ENCODE measurements at regions not wholly inside any gene's neighbourhood (a gene's known extent, or its start where the extent isn't known, plus 50 kb on each side); places are given as distances from the start of the nearest gene placed in this dataset.
"Not testable (repeated sequence)": the region's sequence is repeated elsewhere in the genome, so short reads cannot be mapped to it uniquely, and the experiment has no call there.

DNA sequence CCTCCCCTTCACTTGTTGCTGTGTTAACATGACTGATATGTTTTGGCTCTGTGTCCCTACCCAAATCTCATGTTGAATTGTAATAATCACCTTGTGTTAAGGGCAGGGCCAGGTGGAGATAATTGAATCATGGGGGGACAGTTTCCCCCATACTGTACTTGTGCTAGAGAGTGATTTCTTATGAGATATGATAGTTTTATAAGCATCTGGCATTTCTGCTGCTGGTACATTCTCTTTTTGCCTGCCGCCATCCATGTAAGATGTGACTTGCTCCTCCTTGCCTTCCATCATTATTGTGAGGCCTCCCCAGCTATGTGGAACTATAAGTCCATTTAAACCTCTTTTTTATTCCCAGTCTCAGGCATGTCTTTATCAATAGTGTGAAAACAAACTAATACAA is 185.0 kb downstream of the TBX18 start:
- no peak for DNase-seq

DNA sequence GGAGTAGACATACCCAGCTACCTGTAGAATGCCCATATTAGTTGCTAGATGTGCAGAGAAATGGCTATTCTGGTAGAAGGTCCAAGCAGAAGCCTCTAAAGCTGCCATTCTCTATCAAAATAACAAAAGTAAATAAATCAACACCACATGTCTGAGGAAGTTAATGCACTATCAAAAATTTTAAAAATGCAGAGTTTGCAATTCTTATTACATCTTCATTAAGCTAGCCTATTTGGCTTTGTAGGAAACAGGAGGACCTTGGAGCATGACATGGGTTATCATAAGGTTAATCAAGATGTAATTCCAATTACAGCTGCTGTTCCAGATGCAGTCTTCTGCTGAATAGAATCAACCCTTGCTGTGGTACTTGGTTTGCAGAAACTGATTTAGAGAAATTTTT is 188.4 kb downstream of the TBX18 start:
- no peak for DNase-seq

DNA sequence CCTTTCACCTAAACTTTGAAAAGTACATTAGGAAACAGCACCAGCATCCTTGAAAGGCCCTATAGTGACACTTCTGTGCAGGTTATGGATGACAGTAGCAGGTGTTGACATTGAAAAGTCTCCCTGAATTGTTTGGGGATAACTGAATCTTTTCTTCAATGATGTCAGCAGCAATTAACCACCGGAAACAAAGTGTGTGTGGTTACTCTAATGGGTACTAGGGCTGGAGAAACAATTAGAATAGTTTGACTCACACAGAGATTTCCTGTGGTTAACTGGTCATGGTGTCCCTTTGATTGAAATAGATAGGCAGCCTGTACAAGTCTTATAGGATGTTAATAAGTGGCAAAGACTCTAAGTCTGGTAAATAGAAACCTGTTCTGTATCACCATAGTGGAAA is 189.1 kb downstream of the TBX18 start:
- no peak for DNase-seq

DNA sequence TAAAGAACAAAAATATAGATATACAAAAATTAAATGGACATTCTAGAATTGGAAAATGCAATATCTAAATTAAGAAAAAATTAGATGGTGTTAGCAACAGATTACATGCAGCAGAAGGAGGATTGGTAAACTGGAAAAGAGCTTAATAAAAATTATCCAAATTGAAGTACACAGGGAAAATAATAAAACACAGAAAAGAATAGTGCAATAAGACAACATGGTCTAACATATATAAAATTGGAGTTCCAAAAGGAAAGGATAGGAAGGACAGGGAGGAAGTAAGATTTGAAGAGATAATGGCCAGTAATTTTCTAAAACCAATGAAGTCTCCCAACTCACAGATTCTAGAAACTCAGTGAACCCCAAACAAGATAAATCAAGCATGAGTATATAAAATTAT is 194.5 kb downstream of the TBX18 start:
- no peak for DNase-seq

DNA sequence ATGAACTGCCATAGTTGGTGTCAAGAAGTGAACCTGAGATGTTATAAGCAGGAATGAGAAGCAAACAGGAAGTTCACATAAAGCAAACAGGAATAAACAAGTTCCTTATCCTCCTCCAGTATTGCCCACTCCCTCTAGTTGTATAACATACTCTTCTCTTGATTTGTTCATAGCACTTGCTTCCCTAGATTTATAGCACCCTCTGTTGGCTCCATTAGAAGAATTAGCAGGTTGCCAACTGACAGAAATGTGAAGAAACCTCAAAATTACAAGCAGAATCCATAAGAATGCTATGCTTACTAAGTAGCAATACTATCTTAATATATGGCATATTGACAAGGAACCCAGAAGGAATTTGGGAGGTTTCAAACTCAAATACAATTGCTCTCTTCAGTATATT is 195.4 kb downstream of the TBX18 start:
- DNase-seq, result peak; percentile 7

DNA sequence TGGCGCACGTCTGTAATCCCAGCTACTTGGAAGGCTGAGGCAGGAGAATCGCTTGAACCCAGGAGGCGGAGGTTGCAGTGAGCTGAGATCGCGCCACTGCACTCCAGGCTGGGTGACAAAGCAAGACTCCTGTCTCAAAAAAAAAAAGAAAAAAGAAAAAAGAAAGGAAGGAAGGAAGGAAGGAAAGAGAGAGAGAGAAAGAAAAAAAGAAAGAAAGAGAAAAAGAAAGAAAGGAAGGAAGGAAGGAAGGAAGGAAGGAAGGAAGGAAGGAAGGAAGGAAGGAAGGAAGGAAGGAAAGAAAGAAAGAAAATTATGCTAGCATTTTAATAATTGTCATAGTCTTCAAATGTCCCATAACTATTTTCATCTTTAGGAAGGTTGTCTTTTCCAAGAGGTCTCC is 198.7 kb downstream of the TBX18 start:
- DNase-seq, result not testable (repeated sequence)

DNA sequence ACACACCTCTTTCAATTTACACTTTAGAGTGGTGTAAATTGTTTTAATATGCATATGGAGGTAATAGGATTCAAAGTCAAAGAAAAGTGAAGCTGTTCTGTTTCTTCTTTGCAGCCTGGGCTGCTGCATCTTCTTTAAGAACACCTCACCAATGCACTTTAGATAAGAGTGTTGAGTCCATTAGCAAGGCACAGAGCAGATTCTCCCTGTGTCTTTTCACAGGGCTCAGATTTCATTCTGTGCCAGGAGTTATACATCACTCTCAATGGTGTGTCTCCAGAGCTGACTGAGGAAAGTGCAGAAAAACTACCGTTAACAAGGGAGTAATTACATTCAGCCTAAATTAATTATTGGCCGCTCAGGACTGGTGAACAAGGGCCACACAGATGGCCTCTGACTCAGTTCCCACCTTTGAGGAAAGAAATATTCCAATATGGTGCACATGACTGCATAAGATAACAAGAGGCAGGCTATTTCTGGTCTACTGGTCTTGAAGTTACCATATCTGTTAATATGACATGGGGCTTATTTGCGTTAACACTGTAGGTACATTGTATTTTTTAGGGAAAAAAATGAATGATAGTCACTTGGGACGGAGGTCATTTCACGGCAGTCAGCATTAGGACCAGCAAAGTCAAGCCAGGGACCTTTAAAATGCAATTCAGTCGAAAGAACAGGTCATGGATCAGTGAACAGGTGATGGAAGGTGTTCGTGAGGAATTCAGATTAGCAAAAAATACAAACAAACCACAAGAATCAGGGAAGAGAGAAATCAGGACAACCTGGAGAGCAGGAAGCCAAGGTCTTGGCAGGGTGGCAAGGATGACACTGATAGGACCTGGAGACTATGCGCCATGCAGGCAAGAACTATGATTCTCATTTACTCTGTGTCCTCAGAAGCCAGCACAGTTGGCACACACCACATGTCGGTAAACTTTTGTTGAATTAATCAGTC is 203.7 kb downstream of the TBX18 start:
- DNase-seq, result no peak

DNA sequence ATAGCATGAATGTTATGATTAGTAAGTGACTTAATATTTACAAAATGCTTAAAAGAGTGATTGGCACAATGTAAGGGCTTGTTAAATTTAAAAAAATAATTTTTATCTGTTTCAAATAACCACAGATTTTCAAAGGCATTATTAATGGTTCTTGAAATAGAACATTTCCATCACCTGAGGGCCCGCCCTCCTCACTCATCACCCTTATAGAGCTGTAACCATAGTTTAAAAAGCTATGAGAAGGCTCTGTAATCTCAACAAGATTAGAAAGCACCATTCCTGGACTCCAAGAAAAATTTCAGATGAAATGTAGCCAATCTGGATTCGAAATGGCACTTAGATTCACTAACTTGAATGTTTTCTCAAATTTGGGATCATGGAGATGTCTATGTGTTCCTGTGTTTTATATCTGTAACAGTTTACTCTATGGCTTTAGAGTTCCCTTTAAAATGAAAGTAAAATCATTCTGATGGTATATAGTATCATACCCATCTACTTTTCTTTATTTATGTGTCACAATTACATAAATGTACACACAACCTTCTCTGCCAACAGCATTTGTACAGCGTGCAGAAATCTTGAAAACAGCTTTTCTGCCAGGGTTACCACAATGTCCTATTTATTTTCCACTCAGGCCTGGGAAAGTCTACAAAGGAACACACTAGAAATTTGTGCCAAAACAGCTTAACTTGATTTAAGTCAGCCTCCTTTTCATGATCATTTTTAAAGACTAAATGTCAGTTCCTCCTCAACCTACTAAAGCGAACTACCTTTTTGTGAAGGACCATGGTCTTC is 207.7 kb downstream of the TBX18 start:
- DNase-seq, result no peak

DNA sequence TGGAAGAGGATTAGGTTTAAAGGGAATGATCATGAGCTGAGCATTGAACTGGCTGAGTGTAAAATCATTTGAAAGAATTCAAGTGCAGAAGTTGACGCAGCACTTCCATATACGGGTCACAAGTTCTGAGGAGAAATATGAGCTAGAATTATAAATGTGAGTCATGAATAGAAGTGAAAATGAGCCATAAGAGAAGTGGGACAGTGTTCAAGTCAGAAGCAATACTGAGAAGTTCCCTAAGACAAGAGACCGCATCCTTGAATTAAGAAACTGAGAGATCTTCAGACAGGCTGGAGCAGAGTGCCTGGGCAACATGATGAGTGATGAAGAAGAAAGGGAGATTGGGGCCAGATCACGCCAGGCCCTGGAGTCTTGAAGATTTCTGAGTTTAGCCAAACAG is 209.7 kb downstream of the TBX18 start:
- DNase-seq, result no peak

DNA sequence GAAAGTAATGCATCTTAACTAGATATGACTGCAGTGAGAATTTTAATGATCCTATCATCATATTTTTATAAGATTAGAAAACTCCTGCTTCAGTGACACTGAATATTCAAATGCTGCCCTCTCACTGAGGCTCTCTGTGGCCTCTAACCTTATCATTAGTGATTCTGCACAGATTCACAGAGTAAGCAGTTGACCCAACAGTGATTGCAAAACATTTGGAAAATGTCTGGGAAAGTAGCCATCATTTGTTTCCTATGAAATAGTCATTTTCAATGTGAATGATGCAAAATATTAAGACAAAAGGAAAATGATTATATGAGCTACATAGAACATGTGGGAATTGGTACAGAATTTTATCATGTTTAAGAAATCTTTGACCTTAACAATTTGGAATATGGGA is 210.3 kb downstream of the TBX18 start:
- no peak for DNase-seq

DNA sequence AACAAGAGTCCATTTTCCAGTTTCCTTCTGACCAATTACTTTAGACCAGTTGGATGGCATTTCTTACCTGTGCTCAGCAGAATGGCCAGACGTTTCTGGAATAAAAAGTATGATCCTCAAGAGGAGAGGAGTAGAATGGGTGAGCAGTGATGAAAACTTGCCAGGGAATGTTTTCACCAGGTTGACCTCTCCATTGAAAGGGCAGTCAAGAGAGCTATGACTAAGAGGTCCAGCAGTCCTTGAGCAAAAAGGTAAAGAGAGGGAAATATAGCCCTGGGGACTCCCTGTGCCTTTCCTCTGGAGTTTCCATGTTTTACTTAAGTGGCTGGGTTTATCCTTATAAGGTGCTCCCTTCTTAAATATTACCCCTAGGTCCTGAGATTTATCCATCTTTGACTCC is 210.9 kb downstream of the TBX18 start:
- DNase-seq, result no peak

DNA sequence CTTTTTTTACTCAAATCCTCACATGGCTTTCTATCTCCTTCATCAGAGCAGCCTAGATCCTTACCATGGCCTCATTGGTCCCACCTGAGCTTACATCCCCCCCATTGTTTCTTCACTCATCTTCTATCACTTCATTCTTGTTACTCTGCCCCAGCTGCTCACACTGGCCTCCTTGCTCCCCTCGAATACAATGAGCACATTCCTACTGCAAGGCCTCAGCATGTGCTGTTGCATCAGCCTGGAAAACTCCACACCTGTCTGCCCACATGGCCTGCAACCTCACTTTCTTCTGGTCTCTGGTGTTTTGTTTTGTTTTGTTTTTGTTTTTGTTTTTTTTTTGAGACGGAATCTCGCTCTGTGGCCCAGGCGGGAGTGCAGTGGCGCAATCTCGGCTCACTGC is 212.6 kb downstream of the TBX18 start:
- no peak for DNase-seq

DNA sequence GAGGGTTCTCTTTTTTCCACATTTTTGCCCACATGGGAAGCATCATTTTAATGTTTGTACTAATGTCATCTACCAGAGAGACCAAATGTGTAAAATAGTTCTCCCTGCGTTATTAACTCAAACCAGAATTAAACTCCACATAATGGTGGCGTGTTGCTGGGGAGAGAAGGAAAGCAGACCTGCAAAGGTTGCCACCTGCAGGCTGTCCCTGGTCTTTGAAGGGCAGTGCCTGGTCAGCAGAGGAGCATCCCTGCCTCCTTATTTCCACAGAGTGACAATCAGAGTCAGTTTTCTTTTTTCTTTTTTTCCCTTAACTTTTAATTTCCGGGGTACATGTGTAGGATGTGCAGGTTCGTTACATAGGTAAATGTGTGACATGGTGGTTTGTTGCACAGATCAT is 214.5 kb downstream of the TBX18 start:
- DNase-seq, result no peak

DNA sequence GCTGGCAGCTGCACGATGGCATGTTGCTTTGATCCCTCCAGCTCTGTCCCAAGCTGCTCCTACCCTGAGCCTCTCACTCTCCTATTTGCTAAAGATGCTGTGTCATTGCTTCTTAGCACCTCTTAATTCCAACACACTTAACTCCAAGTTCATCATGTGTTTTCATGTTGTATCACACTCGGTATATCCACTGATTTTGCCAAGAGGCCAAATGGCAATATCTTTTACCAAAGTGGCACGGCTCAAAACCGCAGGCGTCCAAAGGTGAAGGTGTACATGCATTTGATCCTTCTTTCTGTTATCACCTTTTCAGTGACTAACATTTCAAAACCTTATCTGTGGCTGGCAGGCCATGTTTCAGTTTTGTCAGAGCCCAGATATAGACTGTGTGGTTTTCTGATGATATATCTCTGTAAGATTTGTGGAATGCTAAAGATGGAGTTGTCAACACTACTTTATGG is 217.0 kb downstream of the TBX18 start:
- DNase-seq, result peak; percentile 3

DNA sequence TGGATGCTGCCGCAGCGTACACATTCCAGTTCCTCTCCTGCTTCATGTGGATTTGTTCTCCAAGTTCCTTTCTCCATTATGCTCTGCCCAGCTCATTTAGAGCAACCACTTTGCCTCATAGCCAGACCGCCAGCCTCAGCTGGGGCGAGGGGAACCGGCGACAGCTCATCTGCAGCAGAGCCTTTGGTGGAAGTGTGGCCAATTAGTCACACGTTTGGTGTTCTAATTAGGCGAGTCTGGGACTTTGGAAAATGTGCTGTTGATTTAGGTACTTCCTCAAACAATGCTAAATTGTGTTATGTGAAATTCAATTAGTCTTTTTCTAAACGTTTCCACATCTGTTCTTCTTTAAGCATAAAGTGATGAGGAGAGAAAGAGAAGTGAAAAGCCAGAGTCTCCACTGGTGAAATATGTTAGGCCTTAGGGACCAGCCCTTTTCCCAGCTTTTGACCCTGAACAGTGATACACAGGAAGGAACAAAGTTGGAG is 217.9 kb downstream of the TBX18 start:
- no peak for DNase-seq

DNA sequence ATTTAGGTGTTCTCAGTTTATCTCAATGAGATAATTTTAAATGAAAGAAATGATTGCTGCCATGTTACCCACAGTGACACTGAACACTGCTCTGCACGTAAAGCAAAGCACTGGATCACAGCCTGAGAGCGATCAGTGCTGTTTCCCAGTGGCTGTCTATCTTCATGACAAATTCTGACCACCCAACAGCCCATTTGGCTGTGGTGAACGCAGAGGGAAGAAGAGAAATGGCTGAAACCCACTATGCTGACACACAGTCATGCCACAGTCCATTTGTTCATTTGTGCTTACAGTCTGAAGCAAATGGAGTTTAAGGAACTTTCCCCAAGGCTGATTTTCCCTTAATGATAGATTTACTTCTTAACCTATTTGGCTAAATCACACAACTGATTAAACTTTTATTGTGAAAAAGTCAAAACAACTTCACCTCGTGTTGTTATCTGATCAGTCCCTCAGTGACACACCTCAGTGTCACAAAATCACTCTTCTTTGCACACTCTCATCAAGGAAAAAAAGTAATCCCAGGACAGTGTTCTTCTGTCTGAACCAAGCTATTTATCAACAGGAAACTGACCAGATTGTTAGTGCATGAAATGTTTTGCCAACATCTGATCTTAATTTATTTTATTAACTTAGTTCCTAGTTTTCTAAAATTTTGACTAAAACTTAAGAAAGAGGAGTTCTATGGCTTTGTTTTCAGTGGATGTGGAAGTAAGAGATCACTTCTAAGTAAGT is 225.1 kb downstream of the TBX18 start:
- DNase-seq, result no peak

DNA sequence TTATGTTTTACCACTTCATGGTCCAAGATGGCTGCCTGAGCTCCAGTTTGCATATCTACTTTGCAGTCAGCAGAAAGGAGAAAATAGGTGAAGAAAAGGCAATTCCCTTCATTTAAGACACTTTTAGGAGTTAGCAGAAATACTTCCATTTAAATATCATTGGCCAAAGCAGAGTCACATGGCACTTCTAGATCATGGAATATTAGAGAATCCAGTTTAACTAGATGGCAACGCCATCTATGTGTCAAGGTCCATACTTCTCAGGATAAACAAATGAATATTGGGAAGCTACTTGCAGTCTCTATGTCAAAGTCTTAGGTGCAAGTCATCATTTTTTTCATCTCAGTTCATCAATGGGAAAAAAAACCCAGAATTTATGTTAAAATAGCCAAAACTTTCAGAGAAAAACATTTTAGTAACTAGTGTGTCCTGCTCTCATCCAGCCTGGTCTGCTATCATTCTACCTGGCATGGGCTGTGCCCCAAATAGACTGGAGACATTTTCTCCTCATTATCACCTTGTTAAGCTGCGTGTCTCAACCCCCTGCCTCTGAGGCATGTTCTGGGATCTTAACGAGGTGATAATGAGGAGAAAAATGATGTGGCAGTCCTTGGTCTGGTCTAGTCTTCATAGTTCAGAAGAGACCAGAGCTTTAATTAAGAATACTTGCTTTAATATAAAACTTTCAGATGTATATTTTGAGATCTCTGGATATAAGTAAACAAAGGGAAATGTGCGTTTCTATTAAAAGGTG is 227.3 kb downstream of the TBX18 start:
- DNase-seq, result no peak

DNA sequence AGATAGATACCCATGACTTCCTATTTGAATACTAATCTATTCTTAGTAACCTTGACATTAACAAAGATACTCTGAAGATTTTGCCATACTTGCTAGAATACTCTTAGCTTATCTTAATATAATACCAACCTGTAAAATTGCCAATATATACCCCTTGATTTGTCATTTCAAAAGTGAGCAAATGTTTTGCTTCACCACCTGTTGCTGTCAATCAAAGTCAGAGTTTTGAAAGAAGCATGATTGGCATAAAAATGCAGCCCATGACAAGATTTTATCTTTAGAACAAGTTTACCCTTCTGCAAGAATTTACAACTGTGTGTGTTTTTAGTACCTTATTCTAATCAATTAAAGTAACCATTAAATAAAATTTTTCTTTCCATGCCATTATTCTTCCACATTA is 236.2 kb downstream of the TBX18 start:
- DNase-seq, result no peak

DNA sequence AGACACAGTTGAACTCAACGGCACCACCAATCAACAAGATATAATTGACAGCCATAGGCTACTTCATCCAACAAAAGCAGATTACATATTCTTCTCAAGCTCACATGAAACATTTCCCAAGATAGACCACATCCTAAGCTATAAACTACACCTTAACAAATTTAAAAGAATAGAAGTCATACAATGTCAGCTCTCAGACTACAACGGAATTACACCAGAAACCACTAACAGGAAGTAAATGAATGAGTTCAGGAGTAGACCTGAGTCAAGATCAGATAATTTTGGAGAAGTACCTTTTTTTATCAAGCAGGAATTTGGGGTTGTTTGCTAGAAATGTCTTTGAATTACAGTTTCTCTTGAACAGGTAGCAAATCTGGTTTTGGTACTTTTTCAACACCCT is 237.8 kb downstream of the TBX18 start:
- no peak for DNase-seq

DNA sequence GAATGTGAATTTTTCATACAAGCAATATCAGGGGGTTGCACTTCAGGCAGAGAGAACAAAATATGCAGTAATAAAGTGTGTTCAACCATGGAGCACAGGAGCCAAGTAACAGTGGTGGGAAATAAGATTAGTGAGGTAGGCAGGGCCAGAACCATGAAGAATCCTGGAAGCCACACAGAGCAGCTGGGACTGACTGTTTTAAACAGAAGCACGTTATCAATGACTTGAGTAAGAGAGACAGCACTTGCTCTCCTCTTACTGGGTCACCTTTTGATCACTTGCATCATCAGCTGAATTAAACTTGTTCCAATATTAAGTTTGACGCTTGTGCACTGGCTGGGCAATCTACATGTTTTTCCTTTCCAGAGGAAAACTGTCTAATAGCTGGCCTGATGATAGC is 238.5 kb downstream of the TBX18 start:
- no peak for DNase-seq

DNA sequence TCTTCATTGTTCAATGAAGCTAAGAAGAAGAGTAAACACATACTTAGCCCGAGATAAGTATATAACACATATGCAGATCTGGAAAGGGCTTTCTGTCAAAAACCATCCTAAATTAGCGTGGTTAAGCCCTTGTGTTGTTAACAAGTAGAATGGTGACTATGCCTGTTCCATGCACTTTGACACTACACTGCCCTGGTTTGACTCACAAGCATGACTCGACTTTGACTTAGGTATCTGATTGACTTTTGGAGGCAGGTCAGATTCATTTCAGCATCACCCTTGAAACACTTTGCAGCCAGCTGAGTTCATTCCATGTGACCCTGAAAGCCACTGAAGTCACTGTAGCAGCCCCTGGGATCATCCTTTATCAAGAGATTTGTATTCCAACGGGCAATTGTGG is 239.8 kb downstream of the TBX18 start:
- no peak for DNase-seq

DNA sequence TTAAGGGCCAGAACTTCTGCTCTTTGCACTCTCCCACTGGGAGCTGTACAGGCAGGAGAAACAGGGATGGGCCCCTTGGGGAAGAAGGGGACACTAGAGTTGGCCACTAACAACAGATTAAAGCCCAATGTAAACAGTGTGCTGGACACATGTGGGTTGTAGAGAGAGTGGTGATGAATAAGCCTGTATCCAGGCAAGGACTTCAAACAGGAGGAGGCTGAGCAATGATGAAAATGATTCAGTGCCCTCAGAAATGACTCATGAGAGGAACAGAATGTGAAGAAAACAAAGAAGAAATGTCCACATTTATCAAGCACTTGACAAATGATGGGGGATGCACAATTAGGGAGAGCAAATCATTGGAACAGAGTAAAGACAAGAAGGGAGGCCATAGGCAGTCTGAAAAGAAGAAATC is 242.3 kb downstream of the TBX18 start:
- DNase-seq, result no peak
